Cerebellar cortex (tissue), 1 donor: ENCODE measurements at regions not wholly inside any gene's neighbourhood (a gene's known extent, or its start where the extent isn't known, plus 50 kb on each side); places are given as distances from the start of the nearest gene placed in this dataset.
A peak's percentile ranks its signal among the peaks of the same experiment; 100 is the strongest.
"Not testable (repeated sequence)": the region's sequence is repeated elsewhere in the genome, so short reads cannot be mapped to it uniquely, and the experiment has no call there.

ENCODE experiments used
- DNase-seq: peaks from one replicate; pipeline ENCODE4 v3.0.0-alpha.2; 2015; ENCODE audit warnings: low spot score

DNA sequence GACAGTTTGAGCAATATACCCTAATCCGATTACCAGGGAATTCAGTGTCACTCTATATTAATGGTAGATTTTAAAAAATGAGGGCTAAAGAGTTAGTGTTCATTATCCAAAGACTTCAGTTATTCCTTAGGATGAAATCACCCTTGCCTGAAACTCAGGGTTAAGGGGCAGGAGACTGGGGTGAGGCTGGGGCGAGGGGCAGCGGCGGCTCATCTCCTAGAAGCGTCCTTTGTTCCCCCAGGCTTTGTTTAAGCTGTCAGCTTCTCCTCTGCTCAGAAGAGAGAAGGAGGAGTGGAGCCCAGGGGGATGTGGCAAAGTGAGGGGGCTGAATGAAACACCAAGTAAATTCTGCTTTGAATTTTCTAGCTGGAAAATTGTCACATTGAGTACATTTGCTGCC lies 117.7 kb upstream of the ELAC2 start:
- DNase-seq, result no peak

DNA sequence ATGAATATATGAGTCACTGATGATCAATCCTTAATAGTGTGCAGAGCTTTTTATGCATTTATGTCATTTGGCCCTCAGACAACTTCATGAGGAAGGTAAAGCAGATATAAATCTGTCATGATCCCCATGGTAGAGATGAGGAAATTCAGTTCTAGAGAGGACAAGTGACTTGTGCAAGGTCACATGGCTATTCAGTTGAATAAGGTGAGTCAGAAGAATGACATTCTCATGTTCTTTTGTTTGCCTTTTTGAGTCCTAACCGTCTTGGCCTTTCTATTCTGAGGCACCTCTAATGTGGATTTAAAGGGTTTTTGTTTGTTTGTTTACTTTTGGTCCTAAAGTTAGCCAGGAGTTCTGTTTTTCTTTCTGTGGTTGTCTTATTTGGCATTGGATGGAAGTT lies 116.2 kb upstream of the ELAC2 start:
- no peak for DNase-seq

GRCh38 chr17:13131225-13131624 lies 113.4 kb upstream of the ELAC2 start:
- DNase-seq, result no peak

DNA sequence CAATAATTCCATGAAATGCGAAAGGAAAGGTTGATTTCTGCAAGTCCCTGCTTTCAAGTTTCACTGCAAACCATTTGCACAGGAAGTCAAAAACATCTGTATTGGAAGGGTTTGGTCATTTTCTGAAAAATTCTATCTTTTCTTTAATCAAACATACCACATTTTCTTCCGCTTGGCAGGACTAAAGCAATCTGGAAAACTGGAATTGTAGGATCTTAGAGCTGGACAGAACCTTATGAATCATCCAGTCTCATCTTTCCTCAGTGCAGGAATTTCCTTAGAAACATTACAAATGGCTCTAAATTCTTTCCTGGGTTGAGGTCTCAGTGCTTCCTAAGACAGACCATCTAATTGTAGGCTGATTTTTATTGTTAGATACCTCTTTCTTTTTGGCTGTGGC lies 111.5 kb upstream of the ELAC2 start:
- no peak for DNase-seq

DNA sequence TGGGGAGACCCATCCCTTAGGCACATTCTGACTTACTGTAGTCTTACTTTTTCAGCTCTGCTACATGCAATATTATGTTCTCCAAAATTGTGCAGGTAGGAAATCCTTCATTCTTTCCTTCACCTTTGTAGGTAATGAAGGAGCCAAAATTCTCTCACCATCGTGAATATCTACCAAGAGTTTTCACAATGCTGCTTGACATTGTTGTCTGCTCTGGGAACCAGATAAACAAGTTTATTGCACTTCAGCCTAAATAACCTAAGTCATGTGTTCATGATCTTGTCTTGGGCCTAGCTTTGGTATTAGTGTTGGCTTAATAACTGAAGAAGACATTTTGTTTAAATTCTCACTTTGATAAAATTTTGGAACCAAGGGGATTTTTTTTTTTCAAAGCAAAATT lies 110.8 kb upstream of the ELAC2 start:
- no peak for DNase-seq

GRCh38 chr17:13127921-13128602 lies 110.2 kb upstream of the ELAC2 start:
- DNase-seq, result no peak

DNA sequence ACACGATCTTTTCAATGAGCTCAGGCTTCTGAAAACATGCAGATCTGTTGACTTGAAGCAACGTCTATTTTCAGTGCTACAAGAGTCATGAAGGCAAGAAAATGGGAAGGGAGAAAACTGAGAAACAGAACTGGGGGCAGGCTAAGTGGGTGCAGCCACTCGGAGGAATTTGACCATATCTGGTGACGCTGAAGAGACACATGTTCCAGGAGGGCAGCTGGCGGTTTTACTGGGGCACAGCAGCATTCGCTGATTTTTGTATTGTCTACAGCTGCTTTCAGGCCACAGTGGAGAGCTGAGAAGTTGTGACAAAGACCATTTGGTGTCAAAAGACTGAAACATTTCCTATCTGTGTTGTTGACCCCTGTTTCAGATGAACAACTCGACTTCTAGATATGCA lies 103.0 kb upstream of the ELAC2 start:
- no peak for DNase-seq

DNA sequence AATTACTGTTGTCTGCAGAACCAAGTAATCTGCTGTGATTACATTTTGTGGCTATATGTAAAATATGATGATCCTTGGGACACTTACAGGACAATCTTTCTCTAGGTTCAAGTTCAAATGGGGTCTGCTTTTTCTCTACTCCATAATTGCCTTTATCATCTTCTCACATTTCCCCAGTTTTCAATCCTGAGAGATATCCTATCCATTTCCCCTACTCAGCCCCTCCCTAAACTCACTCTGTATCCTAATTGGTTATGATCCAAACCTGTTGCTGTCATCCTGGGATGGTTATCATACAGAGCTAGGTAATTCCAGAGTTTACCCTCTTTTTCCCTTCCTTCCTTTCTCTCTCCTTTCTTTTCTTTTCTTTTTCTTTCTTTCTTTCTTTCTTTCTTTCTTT lies 100.5 kb upstream of the ELAC2 start:
- no peak for DNase-seq

DNA sequence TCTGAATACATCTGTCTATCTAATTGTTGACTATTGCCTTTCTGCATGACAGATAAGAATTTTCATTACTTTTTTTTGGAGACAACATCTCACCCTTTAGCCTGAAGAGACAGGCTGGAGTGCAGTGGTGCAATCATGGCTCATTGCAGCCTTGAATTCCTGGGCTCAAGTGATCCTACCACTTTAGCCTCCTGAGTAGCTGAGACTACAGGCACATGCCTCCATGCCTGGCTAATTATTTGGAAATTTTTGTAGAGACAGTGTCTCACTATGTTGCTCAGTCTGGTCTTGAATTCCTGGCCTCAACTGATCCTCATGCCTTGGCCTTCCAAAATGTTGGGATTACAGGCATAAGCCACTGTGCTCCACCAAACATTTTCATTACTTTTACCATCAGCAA lies 99.8 kb upstream of the ELAC2 start:
- DNase-seq, result no peak

- DNase-seq, result peak; percentile 53
Observed at GRCh38 chr17:13114601-13115031, 96.8 kb upstream of the ELAC2 start.

DNA sequence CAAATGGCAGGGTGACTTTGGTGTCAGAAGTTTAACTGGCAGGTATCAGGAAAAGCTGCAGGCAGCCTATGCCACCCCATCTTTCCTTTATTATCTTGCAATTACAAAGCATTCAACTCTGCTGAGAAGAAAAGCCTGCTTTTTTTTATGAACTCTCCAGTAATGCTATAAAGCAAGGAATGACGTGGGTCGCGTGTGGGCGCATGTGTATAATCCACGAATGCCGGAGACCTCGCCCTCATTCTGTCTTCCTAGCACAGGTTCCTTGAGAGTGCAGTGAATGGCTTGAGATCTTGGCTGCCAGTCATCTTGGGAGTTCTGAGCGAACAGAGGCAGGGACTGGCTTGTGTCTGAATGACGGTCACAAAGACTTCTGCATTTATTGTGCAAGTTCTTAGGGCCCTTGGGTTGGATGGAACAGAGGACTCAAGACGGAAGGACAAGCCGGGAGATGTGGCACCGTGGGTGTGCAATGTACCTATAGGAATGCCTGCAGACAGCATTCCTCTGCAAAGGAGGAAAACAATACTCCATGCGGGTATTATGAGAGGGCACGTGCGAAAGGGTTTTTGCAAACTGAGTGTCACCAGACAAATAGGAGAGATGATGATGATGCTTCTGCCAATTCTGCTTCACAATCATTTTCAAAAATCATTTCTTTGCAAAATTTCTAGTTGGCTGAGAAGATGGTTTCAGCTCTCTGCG lies 96.1 kb upstream of the ELAC2 start:
- DNase-seq, result no peak

DNA sequence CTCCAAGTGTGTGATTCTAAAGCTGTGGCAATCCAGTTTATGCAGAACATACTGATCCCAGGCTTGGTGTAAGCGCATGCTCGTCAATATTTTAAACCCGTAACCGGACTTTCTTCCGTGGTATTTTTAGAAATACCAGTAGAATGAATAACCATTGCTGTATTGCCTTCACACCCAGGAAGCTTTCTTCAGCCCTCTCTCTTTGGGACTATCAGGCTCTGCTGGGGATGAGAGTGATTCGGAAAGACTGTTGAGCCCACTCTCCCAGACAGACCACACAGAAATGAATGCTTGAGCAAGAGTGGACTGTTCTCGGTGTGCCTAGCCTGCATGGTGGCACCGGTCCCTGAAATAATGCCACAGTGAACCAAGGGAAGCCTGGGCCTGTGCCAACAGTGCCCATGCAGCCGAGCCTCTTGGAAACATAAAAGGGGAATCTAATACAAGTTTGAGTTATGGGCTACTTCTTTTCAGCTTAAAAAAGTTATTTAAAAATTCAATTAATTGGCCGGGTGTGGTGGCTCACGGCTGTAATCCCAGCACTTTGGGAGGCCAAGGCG lies 89.9 kb upstream of the ELAC2 start:
- peak; percentile 64 for DNase-seq

- no peak for DNase-seq
Observed at GRCh38 chr17:13106171-13106570, 88.3 kb upstream of the ELAC2 start.

- no peak for DNase-seq
Observed at GRCh38 chr17:13104576-13104975, 86.7 kb upstream of the ELAC2 start.

- DNase-seq, result no peak
Observed at GRCh38 chr17:13102477-13102876, 84.7 kb upstream of the ELAC2 start.

DNA sequence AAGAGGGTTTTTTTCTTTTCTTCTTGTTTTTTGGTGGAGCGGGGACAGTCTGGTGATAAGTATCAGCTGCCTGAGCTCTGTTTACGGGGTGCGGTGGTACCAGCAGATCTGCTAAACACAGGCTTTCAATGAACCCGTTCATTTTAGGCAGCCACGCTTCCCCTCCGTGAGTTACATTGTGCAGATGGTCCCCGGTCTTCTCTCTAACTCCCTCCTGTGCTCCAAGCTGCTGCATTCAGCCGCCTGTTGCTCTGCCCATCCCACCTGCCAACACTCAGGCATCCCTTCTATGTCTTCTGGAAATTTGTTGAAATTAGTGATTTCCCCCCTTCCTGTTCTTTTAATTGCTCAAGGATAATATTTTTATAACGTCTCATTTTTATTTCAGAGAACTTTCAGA lies 82.1 kb upstream of the ELAC2 start:
- DNase-seq, result peak; percentile 96

DNA sequence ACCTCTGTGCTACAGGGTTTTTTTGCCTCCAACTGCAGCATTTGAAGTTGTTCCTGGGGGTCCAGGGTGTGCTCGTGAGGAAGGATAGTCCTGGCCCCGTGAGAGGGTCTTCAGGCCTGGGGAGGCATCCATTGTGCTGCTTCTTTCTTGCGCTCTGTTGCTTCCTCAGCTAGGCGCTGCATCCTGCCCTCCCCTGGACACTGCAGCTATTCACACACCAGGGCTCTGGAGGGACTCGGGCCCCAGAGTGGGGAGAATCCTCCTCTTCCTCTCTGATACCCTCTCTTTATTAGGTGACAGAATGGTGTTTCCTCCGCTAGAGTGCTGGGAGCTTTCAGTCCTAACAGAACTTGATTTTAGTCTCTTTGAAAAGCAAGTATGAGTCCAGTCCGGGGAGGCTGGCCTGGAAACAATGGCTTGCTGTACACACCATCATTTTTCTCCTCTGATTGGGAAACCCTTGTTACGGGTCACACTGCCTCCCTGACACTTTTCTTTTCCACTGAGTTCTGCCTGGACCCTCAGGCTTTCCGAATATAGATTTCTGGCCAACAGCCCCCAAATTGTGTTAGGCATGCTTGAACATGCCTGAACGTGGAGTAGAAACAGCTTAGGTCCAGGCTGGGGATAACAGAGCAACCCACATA lies 81.4 kb upstream of the ELAC2 start:
- DNase-seq, result no peak

DNA sequence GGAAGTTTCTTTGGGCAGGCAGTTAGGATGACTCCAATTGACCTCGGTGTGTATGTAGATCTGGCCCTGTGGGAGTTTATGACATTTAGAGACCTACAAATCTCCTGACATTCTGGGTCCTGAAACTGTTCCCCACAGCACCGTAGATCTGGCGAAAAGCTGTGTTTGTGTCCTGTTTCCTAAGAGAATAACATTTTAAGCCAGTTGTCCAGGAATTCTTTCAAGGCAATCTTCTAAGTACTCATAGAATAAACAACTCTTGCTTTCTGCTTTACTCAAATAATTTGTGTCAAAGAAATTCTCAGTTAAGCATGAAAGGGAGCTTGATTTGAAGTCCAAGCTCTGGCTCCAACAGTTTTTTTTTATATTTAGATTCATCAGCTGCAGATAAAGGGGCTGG lies 78.5 kb upstream of the ELAC2 start:
- DNase-seq, result no peak

GRCh38 chr17:13092010-13092409 lies 74.2 kb upstream of the ELAC2 start:
- DNase-seq, result not testable (repeated sequence)

DNA sequence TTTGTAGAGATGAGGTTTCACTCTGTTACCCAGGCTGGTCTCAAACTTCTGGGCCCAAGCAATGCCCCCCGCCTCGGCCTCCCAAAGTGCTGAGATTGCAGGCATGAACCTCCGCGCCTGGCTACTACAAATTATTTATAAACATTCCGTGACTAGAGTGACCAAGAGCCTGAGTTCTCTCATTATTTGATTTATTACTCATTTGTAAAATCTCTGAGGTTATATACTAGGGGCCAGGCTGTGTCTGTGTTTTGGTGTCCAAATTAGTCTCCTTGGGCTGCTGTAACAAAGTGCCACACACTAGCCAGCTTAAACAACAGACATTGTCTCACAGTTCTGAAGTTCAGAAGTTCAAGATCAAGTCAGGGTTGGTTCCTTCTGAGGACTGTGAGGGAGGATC lies 70.8 kb upstream of the ELAC2 start:
- DNase-seq, result no peak

- no peak for DNase-seq
Observed at GRCh38 chr17:13087802-13088201, 70.0 kb upstream of the ELAC2 start.

DNA sequence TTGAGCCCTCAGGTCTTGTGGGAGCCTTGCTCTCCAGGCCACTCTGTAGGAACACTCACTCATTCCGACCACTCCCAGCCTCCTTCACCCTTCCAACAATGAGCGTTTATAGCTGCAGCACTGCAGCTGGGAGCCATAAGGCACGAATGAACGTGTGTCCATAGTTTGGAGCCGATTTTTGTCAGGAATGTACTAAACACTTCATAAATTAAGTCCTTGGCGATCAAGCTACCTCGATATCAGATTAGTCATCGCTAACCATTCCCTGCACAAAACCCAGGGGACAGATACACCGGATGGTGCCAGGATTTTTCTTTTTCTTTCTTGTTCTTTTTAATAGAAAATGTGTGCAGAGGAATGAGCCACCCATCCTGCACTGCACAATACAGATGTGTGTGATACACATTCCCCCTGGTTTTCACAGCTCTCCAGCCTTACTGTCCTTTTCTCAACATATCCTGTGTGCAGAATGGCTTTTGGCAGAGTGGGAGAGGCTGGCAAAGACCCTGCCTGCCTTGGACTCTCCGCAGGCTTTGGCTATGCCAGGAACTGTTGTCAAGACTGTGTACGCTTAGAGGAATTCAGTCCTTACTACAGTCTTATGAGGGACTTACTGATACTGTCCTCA lies 68.4 kb upstream of the ELAC2 start:
- DNase-seq, result peak; percentile 62

GRCh38 chr17:13085578-13085977 lies 67.8 kb upstream of the ELAC2 start:
- no peak for DNase-seq
